ENCODE measurements at regions not wholly inside any gene's neighbourhood (a gene's known extent, or its start where the extent isn't known, plus 50 kb on each side); places are given as distances from the start of the nearest gene placed in this dataset.
A peak's percentile ranks its signal among the peaks of the same experiment; 100 is the strongest.

- TF ChIP-seq ZNF644 (CRISPR knock-in tag; IDR thresholded peaks at IDR 0.05; ENCODE audit: low read depth) (peak; percentile 80), FOXA1 (IDR thresholded peaks at IDR 0.05) (no peak), FOXA1 (CRISPR knock-in tag; IDR thresholded peaks at IDR 0.05) (no peak), TERF1 (CRISPR knock-in tag; IDR thresholded peaks at IDR 0.05) (no peak), ZBTB34 (CRISPR knock-in tag; IDR thresholded peaks at IDR 0.05) (no peak), TFE3 (CRISPR knock-in tag; IDR thresholded peaks at IDR 0.05) (peak; percentile 66; the same call in 1 of the 2 replicates), ZBTB43 (CRISPR knock-in tag; conservative IDR thresholded peaks at IDR 0.05) (0 out of 2 replicates have a peak, but pooled peaks have one; percentile 30), THAP11 (CRISPR knock-in tag; IDR thresholded peaks at IDR 0.05) (no peak), ZNF441 (CRISPR knock-in tag; IDR thresholded peaks at IDR 0.05; ENCODE audit: borderline replicate concordance) (peak; percentile 35; the same call in 1 of the 2 replicates), ZNF510 (CRISPR knock-in tag; IDR thresholded peaks at IDR 0.05; ENCODE audit: low read depth) (no peak), PATZ1 (CRISPR knock-in tag; IDR thresholded peaks at IDR 0.05) (no peak), PRDM10 (CRISPR knock-in tag; IDR thresholded peaks at IDR 0.05; ENCODE audit: low read depth) (no peak), ZNF652 (CRISPR knock-in tag; IDR thresholded peaks at IDR 0.05; ENCODE audit: borderline replicate concordance, low read depth) (no peak), DNMT3B (CRISPR knock-in tag; conservative IDR thresholded peaks at IDR 0.05) (0 out of 2 replicates have a peak, but pooled peaks have one; percentile 62), REST (IDR thresholded peaks at IDR 0.05; ENCODE audit: borderline replicate concordance in 1 of 2, low read depth in 1 of 2, low read length in 2 of 2) (peak; percentile 87 to 99)
Observed at GRCh38 chr5:124546643-124547042, 199.8 kb downstream of the ZNF608 start (continued).
